ENCODE measurements at regions not wholly inside any gene's neighbourhood (a gene's known extent, or its start where the extent isn't known, plus 50 kb on each side); places are given as distances from the start of the nearest gene placed in this dataset.

DNA sequence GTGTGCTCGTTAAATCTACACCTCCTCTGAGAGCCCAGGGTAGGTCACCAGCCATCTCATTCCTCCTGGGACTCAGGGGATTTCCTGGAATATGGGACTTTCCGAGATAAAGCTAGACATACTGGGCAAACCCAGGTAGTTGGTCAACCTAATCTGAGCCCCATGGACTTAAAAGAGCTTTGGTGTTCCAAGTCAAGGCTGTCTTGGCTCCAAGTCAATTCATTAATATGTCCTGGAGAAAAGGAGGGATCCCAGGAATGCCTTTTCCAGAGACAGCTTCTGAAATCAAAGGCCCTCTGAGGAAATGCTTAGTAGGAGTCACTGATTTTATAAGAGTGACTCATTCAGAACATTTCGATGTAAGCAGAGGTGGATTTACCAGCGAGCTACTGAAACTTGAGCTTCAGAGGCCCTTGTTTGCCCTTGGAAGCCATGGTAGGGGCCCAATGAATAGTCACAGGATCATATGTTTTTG is 137.3 kb upstream of the UBE2E1 start:
- Histone ChIP-seq H3K4me3 (ENCODE audit: insufficient read depth, low read length) (no peak overlapping the region), H3K27ac (ENCODE audit: low read depth, low read length) (peak overlapping the region; percentile 56), H4K20me1 (ENCODE audit: insufficient read depth, low read length) (no peaks in the 10 kb centered on the region), H3K36me3 (ENCODE audit: insufficient read depth, low read length) (no peaks in the 10 kb centered on the region), H3K4me2 (ENCODE audit: insufficient read depth, low read length) (peak overlapping the region; percentile 39), H3K9me3 (ENCODE audit: low read depth, low read length) (no peaks in the 10 kb centered on the region), H3K27me3 (ENCODE audit: insufficient read depth, low read length) (no peaks in the 10 kb centered on the region), H2AFZ (ENCODE audit: low read length) (no peak overlapping the region), H3K4me1 (ENCODE audit: insufficient read depth, low read length) (peaks cover 31% of the 10 kb centered on the region), H3K79me2 (ENCODE audit: insufficient read depth, low read length) (no peaks in the 10 kb centered on the region)
- DNase-seq (ENCODE audit: insufficient read length, low spot score, missing footprints), result peak; percentile 90
- TF ChIP-seq, protein P1, sequence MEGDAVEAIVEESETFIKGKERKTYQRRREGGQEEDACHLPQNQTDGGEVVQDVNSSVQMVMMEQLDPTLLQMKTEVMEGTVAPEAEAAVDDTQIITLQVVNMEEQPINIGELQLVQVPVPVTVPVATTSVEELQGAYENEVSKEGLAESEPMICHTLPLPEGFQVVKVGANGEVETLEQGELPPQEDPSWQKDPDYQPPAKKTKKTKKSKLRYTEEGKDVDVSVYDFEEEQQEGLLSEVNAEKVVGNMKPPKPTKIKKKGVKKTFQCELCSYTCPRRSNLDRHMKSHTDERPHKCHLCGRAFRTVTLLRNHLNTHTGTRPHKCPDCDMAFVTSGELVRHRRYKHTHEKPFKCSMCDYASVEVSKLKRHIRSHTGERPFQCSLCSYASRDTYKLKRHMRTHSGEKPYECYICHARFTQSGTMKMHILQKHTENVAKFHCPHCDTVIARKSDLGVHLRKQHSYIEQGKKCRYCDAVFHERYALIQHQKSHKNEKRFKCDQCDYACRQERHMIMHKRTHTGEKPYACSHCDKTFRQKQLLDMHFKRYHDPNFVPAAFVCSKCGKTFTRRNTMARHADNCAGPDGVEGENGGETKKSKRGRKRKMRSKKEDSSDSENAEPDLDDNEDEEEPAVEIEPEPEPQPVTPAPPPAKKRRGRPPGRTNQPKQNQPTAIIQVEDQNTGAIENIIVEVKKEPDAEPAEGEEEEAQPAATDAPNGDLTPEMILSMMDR (IDR thresholded peaks at IDR 0.05; ENCODE audit: extremely low read depth, low read depth, low read length), result no peak

DNA sequence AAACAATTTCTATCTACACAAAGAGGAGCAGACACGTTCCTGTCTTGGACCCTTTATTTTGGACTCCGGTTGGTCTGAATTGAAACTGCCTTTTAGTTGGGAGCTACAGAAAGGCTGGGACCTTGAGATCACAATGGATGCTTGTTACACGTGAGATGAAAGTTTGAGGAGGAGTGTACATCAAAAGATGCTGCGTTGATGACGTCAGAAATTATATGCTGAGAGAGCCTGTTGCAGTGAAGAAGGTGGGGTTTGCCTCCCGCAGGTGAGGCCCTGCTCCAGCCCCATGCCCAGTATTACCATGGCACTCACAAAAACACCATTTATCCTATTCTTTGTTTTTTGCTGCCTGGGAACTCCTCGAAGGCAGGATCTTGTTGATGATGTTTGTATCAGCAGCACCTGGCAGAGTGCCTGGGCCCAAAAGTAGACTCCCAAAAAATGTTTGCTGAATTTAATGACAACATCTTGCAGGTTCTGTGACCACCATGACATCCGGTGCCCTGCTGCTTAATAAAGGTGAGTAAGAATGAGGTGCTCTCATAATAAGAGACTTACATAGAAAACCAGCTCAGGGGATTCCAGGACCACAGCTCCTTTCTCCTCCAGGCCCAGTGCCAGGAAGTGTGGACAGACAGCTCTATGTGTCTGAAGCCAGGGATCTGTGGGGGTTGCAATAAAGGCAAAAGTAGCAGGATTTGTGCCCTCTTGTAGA is 136.1 kb upstream of the UBE2E1 start:
- H3K27ac ChIP-seq (ENCODE audit: low read depth, low read length), result no peak overlapping the region
- no peak overlapping the region for H3K4me2 ChIP-seq (ENCODE audit: insufficient read depth, low read length)
- no peaks in the 10 kb centered on the region for H3K79me2 ChIP-seq (ENCODE audit: insufficient read depth, low read length)
- peaks cover 23% of the 10 kb centered on the region for H3K4me1 ChIP-seq (ENCODE audit: insufficient read depth, low read length)
- no peak for DNase-seq (ENCODE audit: insufficient read length, low spot score, missing footprints)
- no peak overlapping the region for H3K4me3 ChIP-seq (ENCODE audit: insufficient read depth, low read length)
- H4K20me1 ChIP-seq (ENCODE audit: insufficient read depth, low read length), result no peaks in the 10 kb centered on the region
- TF ChIP-seq, protein P1 (IDR thresholded peaks at IDR 0.05; ENCODE audit: extremely low read depth, low read depth, low read length), result no peak
- H3K9me3 ChIP-seq (ENCODE audit: low read depth, low read length), result no peaks in the 10 kb centered on the region
- H3K27me3 ChIP-seq (ENCODE audit: insufficient read depth, low read length), result no peaks in the 10 kb centered on the region
- no peaks in the 10 kb centered on the region for H3K36me3 ChIP-seq (ENCODE audit: insufficient read depth, low read length)
- no peak overlapping the region for H2AFZ ChIP-seq (ENCODE audit: low read length)

- no peak overlapping the region for H2AFZ ChIP-seq (ENCODE audit: low read length)
- H3K4me1 ChIP-seq (ENCODE audit: insufficient read depth, low read length), result peaks cover 23% of the 10 kb centered on the region
- H4K20me1 ChIP-seq (ENCODE audit: insufficient read depth, low read length), result no peaks in the 10 kb centered on the region
- no peak overlapping the region for H3K27ac ChIP-seq (ENCODE audit: low read depth, low read length)
- peak overlapping the region; percentile 36 for H3K4me3 ChIP-seq (ENCODE audit: insufficient read depth, low read length)
- H3K27me3 ChIP-seq (ENCODE audit: insufficient read depth, low read length), result no peaks in the 10 kb centered on the region
- TF ChIP-seq, protein P1 (IDR thresholded peaks at IDR 0.05; ENCODE audit: extremely low read depth, low read depth, low read length), result no peak
- no peak for DNase-seq (ENCODE audit: insufficient read length, low spot score, missing footprints)
- no peaks in the 10 kb centered on the region for H3K9me3 ChIP-seq (ENCODE audit: low read depth, low read length)
- no peaks in the 10 kb centered on the region for H3K79me2 ChIP-seq (ENCODE audit: insufficient read depth, low read length)
- H3K36me3 ChIP-seq (ENCODE audit: insufficient read depth, low read length), result no peaks in the 10 kb centered on the region
- H3K4me2 ChIP-seq (ENCODE audit: insufficient read depth, low read length), result peak overlapping the region; percentile 21
Measured at GRCh38 chr3:23671851-23672589, 133.7 kb upstream of the UBE2E1 start.

DNA sequence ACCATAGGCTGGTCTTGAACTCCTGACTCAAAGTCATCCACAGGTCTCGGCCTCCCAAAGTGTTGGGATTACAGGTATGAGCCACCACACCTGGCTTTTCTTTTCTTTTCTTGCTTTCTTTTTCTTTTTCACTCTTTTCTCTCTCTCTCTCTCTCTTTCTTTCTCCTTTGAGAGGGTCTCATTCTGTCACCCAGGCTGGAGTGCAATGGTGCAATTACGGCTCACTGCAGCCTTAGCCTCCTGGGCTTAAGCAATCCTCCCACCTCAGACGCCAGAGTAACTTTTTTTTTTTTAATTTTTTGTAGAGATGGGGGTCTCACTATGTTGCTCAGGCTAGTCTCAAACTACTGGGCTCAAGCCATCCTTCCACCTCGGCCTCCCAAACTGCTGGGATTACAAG is 133.1 kb upstream of the UBE2E1 start:
- H3K36me3 ChIP-seq (ENCODE audit: insufficient read depth, low read length), result no peaks in the 10 kb centered on the region
- H3K27ac ChIP-seq (ENCODE audit: low read depth, low read length), result no peak overlapping the region
- no peaks in the 10 kb centered on the region for H3K9me3 ChIP-seq (ENCODE audit: low read depth, low read length)
- H2AFZ ChIP-seq (ENCODE audit: low read length), result no peak overlapping the region
- no peaks in the 10 kb centered on the region for H4K20me1 ChIP-seq (ENCODE audit: insufficient read depth, low read length)
- TF ChIP-seq, protein P1 (IDR thresholded peaks at IDR 0.05; ENCODE audit: extremely low read depth, low read depth, low read length), result no peak
- H3K4me1 ChIP-seq (ENCODE audit: insufficient read depth, low read length), result peaks cover 18% of the 10 kb centered on the region
- no peak overlapping the region for H3K4me2 ChIP-seq (ENCODE audit: insufficient read depth, low read length)
- DNase-seq (ENCODE audit: insufficient read length, low spot score, missing footprints), result no peak
- H3K79me2 ChIP-seq (ENCODE audit: insufficient read depth, low read length), result no peaks in the 10 kb centered on the region
- no peaks in the 10 kb centered on the region for H3K27me3 ChIP-seq (ENCODE audit: insufficient read depth, low read length)
- H3K4me3 ChIP-seq (ENCODE audit: insufficient read depth, low read length), result no peak overlapping the region

Data from osteoblast (primary cell).